SW 1271 (cell line): ENCODE measurements at regions not wholly inside any gene's neighbourhood (a gene's known extent, or its start where the extent isn't known, plus 50 kb on each side); places are given as distances from the start of the nearest gene placed in this dataset.

Source experiments
- DNase-seq, 2 experiments: peaks; one replicate each; lab custom pipeline; 2025; lab: John Stamatoyannopoulos, UW

GRCh38 chr4:8756816-8757215, 114.8 kb downstream of the HMX1 start:
- no peak for DNase-seq

DNA sequence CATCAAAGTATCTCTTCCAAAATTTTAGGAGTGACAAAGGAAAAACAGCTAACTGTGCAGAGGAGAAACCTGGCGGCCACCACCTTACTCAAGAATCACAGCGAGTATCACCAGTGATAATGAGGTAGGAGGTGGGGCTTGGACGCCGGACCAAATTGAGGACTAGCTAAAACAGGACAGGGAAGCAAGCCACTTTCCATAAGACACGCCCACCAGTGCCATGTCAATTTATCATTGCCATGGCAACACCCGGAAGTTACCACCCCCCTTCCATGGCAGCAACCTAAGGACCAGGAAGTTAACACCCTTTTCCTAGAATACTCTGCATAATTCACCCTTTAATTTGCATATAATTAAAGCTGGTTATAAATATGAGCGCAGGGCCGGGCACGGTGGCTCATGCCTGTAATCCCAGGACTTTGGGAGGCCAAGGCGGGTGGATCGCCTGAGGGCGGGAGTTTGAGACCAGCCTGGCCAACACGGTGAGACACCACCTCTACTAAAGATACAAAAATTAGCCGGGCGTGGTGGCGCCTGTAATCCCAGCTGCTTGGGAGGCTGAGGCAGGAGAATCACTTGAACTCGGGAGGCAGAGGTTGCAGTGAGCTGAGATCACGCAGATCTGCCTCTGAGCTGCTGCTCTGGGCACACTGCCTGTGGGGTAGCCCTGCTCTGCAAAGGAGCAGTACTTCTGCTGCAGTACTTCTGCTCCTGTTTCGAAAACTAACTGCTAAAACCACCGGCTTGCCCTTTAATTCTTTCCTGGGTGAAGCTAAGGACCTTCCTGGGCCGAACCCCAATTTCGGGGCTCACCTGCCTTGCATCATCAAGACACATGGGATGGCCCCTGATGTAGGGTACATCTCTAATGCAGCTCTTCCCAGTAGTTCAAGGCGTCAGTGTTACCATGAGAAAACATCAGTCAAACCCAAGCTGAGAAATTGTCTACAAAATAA, 116.7 kb downstream of the HMX1 start:
- no peak for DNase-seq

GRCh38 chr4:8748236-8748575, 123.4 kb downstream of the HMX1 start:
- DNase-seq: no peak

DNA sequence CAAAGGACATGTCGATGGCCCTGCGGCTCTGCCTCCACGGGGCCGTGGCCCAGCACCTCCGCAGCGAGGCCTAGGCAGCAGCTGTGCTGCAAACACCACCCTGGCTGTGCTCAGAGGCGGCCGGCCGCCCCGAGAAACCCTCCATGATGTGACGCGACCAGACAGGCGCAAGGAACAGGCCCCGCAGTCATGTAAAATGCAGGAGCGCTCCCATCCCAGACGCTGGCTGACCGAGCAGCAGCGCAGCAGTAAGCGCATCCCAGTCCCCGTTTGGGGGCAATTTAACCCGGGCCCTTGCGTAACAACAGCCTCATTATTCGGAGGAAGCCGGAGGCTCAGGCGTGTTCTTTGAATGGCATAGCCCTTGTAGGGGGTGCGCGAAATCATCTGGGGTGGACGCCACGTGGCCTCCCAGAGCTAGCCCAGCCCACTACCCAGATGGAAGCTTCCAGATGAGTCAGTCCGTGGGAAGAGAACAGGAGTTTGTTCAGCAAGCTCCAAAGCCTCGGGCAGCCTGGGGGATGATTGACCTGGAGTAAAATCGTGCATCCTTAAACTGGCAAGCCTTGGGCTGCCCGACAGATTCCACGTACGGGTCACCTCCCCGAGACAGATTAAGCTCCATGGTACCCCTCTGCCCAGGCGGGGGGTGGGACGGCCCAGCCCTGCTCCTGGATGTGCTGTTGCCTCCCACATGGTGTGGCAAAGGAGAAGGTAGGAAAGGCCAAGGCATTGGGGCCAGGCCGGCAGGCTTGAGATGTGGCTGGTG, 124.0 kb downstream of the HMX1 start:
- DNase-seq: no peak

- no peak for DNase-seq
These were observed 124.8 kb downstream of the HMX1 start for GRCh38 chr4:8746523-8747466.

- no peak for DNase-seq
These were observed 125.8 kb downstream of the HMX1 start for GRCh38 chr4:8745826-8746225.

DNA sequence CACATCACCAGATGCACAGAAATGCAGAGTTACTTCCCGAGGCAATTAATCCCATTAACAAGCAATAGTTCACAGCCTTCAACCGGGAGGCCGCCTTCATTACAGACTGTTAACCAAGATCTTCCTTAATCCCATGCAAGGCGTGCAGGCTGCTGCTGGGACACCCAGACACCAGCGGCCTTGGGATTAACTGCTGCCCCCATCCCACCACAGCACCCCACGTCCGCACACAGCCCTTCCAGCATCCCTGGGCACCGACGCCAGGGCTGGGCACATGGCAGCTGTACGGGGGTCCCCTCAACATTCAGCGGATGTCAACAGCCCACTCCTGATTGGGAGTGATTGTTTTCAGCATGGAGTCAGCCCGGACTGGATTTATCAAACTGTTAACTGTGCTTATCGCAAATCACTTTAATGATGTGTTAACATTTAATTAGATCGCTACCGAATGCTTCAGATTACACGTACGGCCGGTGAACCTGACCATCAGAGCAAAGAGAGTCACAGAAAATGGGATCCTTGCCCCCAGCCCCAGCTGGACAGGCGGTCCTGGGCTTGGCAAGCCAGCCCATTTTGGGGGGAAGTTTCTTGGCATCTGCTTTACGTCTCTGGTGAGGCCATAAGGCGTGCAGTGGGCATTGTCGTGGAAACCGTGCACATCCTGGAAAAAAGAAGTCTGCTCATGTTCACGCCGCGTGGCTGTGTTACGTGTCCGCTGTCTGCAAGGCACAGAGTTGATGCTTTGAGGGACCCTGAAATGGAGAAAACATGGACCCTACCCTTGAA, 126.4 kb downstream of the HMX1 start:
- DNase-seq: no peak

DNA sequence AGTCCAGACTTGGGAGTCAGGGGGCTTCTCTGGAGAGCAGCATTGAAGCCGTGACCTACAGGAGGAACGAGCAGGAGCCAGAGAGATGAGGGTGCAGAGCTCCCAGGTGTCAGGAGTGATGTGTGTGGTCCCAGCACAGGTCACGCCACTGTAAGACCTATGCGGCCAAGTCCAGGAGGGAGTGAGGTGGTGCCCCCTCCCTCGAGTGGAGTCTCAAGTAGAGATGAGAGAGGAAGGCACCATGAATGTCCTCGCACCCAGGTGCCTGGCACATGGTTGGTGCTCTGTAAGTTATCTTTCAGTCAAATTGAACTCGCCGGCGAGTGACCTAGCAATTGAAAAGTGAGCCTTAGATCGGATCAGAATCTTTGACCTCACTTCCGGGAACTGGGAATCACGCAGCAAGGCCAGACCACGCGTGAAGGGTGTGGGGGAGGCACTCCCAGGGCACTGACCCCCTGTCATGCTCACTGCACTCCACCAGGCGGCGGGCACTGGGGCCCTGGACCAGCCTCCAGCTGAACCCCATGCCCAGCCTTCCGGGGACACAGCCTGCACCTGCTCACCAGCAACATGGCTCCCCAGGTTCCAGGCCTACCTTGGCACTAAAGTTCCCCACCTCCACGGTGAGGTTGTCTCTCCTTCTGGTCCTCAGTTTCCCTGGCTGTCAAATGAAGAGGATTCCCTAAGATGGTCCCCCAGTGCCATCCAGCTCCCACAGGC, 127.4 kb downstream of the HMX1 start:
- DNase-seq: no peak

DNA sequence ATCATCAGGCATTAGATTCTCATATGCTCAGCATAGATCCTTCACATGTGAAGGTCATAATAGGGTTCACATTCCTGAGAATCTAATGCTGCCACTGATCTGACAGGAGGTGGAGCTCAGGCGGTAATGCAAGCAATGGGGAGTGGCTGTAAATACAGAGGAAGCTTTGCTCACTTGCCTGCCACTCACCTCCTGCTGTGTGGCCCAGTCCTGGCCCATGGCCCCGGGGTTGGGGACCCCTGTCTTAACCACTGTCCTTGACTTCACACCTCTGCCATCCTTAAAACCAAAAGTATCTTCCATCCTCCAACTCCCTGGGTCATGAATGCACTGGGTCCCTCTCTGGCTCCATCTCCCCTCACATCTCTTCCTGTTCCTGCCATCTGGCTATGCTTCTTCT, 129.1 kb downstream of the HMX1 start:
- no peak for DNase-seq

- DNase-seq: no peak
These were observed 130.0 kb downstream of the HMX1 start for GRCh38 chr4:8741513-8742226.

- DNase-seq: no peak
These were observed 130.8 kb downstream of the HMX1 start for GRCh38 chr4:8740666-8741395.

DNA sequence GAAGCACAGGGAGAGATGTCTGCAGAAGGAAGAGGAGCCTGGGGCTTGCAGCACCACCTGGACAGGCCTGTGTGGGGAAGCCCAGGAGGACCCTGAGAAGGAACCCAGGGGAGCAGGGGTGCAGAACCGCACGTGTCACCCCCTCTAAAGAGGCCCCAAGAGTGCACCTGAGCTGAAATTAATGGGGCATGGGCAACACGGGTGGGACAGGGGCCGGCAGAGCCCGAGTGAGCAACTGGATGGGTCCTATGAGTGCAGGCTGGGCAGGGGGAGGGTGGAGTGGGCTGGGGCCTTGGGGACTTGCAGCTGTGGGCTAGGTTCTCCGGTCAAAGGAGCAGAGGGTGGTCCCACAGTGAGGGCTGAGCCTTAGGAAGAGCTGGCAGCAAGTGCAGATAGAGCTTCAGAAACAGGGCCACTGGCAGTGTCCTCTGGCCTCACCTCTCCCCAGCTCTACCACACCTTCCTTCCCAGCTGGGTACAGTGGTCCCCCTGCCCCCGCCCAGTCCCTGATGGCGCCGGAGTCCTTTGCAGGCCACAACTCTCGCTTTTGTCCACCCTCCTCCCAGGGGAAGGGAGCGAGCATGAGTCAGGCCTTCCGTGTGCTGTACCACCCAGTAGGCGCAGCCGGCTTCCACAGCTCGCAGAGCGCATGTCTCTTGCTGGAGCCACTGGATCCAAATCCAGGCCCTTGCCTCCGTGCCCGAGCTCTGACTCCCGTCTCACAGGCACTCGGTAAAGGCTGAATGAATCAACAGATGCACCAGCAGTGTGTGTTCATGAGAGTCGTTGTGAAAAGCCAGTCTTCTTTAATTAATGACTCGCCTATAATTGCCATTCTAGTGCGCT, 131.6 kb downstream of the HMX1 start:
- DNase-seq: no peak

DNA sequence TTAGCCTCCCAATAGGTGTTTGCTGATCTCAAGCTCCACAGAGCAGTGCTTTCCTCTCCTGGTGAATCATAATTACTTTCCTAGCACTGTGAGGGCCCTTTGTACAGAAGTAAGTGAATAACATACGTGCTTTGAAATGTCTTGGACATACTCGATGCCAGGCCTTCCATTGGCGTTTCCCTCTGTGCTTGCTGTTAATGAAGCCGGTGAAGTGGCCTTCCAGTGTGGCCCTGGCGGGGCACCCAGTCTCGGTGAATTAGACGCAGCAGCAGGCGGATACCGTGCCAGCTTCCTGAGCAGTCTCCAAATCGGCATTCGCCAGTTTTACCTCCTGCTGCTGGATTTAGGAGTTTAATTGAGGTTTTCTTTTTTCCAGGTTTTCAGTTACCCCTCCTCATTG, 132.3 kb downstream of the HMX1 start:
- no peak for DNase-seq

- DNase-seq: no peak
These were observed 133.1 kb downstream of the HMX1 start for GRCh38 chr4:8738471-8738931.

GRCh38 chr4:8737601-8738279, 133.9 kb downstream of the HMX1 start:
- DNase-seq: no peak

DNA sequence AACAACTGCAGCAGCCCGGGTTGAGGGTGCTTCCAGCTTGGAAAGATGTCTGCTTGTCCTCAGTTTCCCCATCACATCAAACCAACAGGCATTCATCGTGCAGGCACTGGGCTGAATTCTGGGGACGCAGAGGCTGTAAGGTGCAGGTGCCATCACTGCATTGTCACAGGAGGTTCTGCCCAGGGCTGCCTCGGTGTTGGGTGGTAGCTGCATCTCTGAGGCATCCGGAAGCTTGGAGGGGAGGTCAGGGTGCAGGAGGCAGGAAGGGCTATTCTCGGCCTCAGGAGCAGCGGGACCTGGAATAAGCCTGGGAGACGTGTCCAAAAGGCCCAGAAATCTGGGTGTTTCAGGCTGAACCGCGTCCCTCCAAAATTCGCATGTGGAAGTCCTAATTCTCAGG, 134.6 kb downstream of the HMX1 start:
- DNase-seq: no peak

DNA sequence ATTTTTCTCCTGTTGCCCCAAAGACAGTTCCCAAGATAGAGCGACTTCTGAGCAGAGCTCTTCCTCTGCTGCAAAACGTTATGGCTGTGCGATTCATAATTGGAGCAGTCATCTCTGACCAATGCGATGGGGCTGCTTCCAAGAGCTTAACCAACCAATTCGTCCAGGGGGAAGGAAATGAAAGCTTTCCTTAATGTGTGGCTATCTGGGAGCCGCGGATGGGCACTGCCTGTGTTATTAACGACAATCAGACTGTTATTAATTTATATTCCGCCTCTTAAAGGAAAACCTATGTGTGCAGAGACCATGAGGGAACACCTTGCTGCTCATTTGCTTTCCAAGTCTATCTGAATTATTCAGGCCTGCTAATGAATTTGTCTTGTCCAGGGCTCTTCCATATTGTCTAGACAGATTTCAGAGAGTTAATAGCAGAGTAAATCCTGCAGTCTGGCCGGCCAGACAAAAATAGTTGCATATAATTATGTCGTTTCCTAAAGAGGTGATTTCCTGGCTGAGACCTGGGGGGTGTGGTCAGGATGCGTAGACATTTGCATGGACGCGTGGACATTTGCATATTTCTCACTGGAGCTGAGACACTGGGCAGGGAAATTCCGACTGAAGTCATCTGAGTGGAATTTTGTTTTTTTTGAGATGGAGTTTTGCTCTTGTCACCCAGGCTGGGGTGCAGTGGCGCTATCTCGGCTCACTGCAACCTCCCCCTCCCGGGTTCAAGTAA, 135.4 kb downstream of the HMX1 start:
- no peak for DNase-seq
